DND-41 (cell line): ENCODE measurements at regions not wholly inside any gene's neighbourhood (a gene's known extent, or its start where the extent isn't known, plus 50 kb on each side); places are given as distances from the start of the nearest gene placed in this dataset.

Source experiments
- ATAC-seq: fragments of 200-7000 bp; cut with Tn5 transposase; 3 replicates; pipeline ENCODE4 v1.9.1; 2021; ENCODE audit warnings: low read depth; ENCODE audit not compliant: insufficient read depth
- DNase-seq: peaks from one replicate; pipeline ENCODE4 v3.0.0-alpha.2; 2020
- H2AFZ ChIP-seq: 2 replicates; pipeline ENCODE4 v1.6.0; 2012; ENCODE audit warnings: low read depth, low read length
- H3K27ac ChIP-seq: 2 replicates; pipeline ENCODE4 v1.5.1; 2012; ENCODE audit warnings: low read length, inconsistent platforms
- H3K27me3 ChIP-seq: fragments of 200-600 bp; sonication (generic); 2 replicates; pipeline ENCODE4 v1.6.0; 2012; ENCODE audit warnings: low read length, mild to moderate bottlenecking, inconsistent platforms; ENCODE audit not compliant: insufficient read depth, poor library complexity
- H3K36me3 ChIP-seq: 2 replicates; pipeline ENCODE4 v1.5.1; 2012; ENCODE audit warnings: low read length, inconsistent platforms; ENCODE audit not compliant: insufficient read depth
- H3K4me1 ChIP-seq: 2 replicates; pipeline ENCODE4 v1.5.1; 2012; ENCODE audit warnings: mild to moderate bottlenecking, low read length; ENCODE audit not compliant: insufficient read depth
- H3K4me2 ChIP-seq: 2 replicates; pipeline ENCODE4 v1.6.0; 2012; ENCODE audit warnings: mild to moderate bottlenecking, moderate library complexity, low read length, inconsistent platforms; ENCODE audit not compliant: insufficient read depth
- H3K4me3 ChIP-seq, 2 experiments: fragments of 200-600 bp in 1 of 2; shearing (Covaris generic) in 1 of 2; 2 replicates each; pipeline ENCODE4 v1.5.1; 2012 to 2016; ENCODE audit warnings: inconsistent platforms in 2 of 2, low read length in 2 of 2, mild to moderate bottlenecking in 2 of 2, low read depth in 1 of 2, moderate library complexity in 1 of 2
- H3K79me2 ChIP-seq: 2 replicates; pipeline ENCODE4 v1.6.0; 2012; ENCODE audit warnings: low read length, inconsistent platforms; ENCODE audit not compliant: insufficient read depth
- H3K9ac ChIP-seq: 2 replicates; pipeline ENCODE4 v1.6.0; 2012; ENCODE audit warnings: low read depth, mild to moderate bottlenecking, inconsistent platforms, low read length, moderate library complexity
- H3K9me3 ChIP-seq: 2 replicates; pipeline ENCODE4 v1.5.1; 2012; ENCODE audit warnings: low read length, moderate library complexity, mild to moderate bottlenecking, inconsistent platforms; ENCODE audit not compliant: insufficient read depth, severe bottlenecking
- H4K20me1 ChIP-seq: 2 replicates; pipeline ENCODE4 v1.6.0; 2012; ENCODE audit warnings: low read length; ENCODE audit not compliant: insufficient read depth
- EZH2 ChIP-seq: IDR thresholded peaks from 3 replicates; pipeline ENCODE4 v1.6.1; 2012; ENCODE audit warnings: borderline replicate concordance, low read depth, mild to moderate bottlenecking, moderate library complexity, low read length, inconsistent platforms; ENCODE audit not compliant: severe bottlenecking
- TF ChIP-seq, protein P1 (sequence below): IDR thresholded peaks from 2 replicates; pipeline ENCODE4 v1.5.1; 2012; ENCODE audit warnings: borderline replicate concordance, low read length, moderate library complexity, mild to moderate bottlenecking; ENCODE audit not compliant: poor library complexity, severe bottlenecking; ENCODE audit errors: extremely low read depth

DNA sequence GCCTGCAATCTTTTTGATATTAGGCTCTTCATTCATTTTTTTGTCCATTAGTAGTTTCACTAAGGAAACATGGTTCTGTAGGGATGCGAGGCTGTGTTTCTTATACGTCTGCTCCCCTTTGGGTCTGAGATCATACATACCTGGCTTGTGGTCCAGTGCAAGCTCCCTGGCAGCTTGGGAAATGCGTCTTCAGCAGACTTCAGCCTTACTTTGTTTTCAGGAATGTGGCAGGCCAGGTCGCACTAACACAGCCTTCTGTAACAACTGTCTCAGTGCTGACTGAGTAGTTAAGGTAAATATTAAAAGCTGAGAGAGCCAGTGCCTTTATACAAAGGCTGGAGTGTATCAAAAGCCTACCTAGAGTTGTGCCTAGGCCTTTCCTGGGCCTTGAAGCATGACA, 970.5 kb upstream of the EEF2KMT start:
- Histone ChIP-seq H3K36me3 (no peaks in the 10 kb centered on the region), H3K4me1 (no peaks in the 10 kb centered on the region), H3K9me3 (no peaks in the 10 kb centered on the region), H2AFZ (no peak overlapping the region), H3K27ac (no peak overlapping the region), H3K4me2 (no peak overlapping the region), H3K27me3 (no peaks in the 10 kb centered on the region), H4K20me1 (no peaks in the 10 kb centered on the region), H3K79me2 (no peaks in the 10 kb centered on the region), H3K9ac (no peak overlapping the region), H3K4me3 (no peak overlapping the region)
- no peak for ATAC-seq
- DNase-seq = no peak
- TF ChIP-seq EZH2 = no peak
- TF ChIP-seq, protein P1, sequence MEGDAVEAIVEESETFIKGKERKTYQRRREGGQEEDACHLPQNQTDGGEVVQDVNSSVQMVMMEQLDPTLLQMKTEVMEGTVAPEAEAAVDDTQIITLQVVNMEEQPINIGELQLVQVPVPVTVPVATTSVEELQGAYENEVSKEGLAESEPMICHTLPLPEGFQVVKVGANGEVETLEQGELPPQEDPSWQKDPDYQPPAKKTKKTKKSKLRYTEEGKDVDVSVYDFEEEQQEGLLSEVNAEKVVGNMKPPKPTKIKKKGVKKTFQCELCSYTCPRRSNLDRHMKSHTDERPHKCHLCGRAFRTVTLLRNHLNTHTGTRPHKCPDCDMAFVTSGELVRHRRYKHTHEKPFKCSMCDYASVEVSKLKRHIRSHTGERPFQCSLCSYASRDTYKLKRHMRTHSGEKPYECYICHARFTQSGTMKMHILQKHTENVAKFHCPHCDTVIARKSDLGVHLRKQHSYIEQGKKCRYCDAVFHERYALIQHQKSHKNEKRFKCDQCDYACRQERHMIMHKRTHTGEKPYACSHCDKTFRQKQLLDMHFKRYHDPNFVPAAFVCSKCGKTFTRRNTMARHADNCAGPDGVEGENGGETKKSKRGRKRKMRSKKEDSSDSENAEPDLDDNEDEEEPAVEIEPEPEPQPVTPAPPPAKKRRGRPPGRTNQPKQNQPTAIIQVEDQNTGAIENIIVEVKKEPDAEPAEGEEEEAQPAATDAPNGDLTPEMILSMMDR = no peak

DNA sequence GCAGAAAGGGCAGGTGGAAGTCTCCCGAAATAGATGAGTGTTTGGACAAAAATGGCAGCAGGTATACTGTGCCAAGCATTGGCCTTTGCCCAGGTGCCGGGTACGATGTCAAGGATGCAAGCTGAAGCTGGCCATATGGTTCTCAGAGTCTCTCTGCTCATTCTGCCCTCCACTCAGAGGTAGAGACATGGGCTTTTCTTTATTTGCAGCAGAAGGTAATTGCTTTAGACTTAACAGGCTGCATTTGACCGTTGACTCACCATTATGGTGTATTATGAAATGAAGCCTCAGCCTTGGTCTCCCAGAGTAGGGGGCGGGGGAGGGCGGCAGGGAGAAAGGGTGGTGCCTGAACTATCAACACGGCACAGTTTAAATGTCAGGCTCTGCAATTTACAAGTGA, 969.1 kb upstream of the EEF2KMT start:
- Histone ChIP-seq H3K9ac (no peak overlapping the region), H3K27ac (no peak overlapping the region), H2AFZ (no peak overlapping the region), H4K20me1 (no peaks in the 10 kb centered on the region), H3K4me3 (no peak overlapping the region), H3K4me2 (no peak overlapping the region), H3K4me1 (no peaks in the 10 kb centered on the region), H3K79me2 (no peaks in the 10 kb centered on the region), H3K27me3 (no peaks in the 10 kb centered on the region), H3K36me3 (no peaks in the 10 kb centered on the region), H3K9me3 (no peaks in the 10 kb centered on the region)
- ATAC-seq (no peak), DNase-seq (no peak)
- TF ChIP-seq EZH2 = no peak
- TF ChIP-seq, protein P1 = no peak

DNA sequence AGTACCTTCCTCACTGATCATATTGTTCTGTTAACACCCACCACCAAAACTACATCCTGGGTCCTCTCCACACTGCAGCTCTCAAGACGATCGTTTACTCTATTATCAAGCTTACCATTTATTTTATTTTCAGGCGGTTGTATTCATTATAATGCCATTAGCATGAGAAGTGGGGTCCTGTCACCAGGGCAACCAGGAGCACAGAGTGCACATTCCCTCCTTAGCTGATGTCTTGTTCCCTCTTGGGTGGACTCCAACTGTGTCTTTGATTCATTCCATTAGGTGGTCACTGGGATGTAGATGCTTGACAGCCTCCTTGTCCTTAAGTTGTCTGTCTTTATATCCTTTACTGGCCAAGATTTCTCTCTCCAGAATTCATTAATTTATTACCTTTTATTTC, 965.9 kb upstream of the EEF2KMT start:
- H3K4me2 ChIP-seq = no peak overlapping the region
- DNase-seq = no peak
- H3K36me3 ChIP-seq = no peaks in the 10 kb centered on the region
- TF ChIP-seq EZH2 = no peak
- TF ChIP-seq, protein P1 = no peak
- H3K4me1 ChIP-seq = no peaks in the 10 kb centered on the region
- H3K27ac ChIP-seq = no peak overlapping the region
- no peaks in the 10 kb centered on the region for H3K27me3 ChIP-seq
- no peaks in the 10 kb centered on the region for H4K20me1 ChIP-seq
- no peak overlapping the region for H3K9ac ChIP-seq
- no peaks in the 10 kb centered on the region for H3K79me2 ChIP-seq
- H3K9me3 ChIP-seq = no peaks in the 10 kb centered on the region
- ATAC-seq = no peak
- H3K4me3 ChIP-seq = no peak overlapping the region
- no peak overlapping the region for H2AFZ ChIP-seq

DNA sequence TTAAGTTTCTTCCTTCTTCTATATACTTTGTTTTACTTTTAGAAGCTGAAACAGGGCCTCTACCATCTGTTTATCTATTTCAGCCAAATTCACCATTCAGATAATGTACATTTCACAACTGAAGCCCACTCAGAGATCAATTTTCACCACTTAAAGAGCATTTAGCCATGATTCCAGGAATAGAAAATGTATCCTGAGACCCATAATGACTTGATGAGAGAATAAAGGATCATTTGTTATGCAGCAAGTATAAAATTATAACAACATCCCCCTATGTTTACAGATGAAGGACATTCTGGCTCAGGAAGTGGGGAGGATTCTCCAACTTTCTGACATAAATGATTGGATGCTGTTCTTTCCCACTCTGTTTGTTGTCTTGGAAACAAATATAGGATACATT, 962.1 kb upstream of the EEF2KMT start:
- H3K4me1 ChIP-seq = no peaks in the 10 kb centered on the region
- ATAC-seq (no peak), DNase-seq (no peak)
- H3K4me3 ChIP-seq = no peak overlapping the region
- no peak overlapping the region for H3K27ac ChIP-seq
- TF ChIP-seq, protein P1 = no peak
- TF ChIP-seq EZH2 = no peak
- H3K79me2 ChIP-seq = no peaks in the 10 kb centered on the region
- H3K4me2 ChIP-seq = no peak overlapping the region
- H3K27me3 ChIP-seq = peaks cover 6% of the 10 kb centered on the region
- H3K9ac ChIP-seq = no peak overlapping the region
- H3K36me3 ChIP-seq = no peaks in the 10 kb centered on the region
- H4K20me1 ChIP-seq = no peaks in the 10 kb centered on the region
- H2AFZ ChIP-seq = no peak overlapping the region
- no peaks in the 10 kb centered on the region for H3K9me3 ChIP-seq
